Fibroblast of skin of left quadriceps (primary cell): ENCODE measurements at regions not wholly inside any gene's neighbourhood (a gene's known extent, or its start where the extent isn't known, plus 50 kb on each side); places are given as distances from the start of the nearest gene placed in this dataset.
"Not testable (repeated sequence)": the region's sequence is repeated elsewhere in the genome, so short reads cannot be mapped to it uniquely, and the experiment has no call there.

ENCODE experiments used
- DNase-seq, 2 experiments: peaks; one replicate each; pipeline ENCODE4 v3.0.0-alpha.2; 2013; ENCODE audit warnings: low read depth in 2 of 2

DNA sequence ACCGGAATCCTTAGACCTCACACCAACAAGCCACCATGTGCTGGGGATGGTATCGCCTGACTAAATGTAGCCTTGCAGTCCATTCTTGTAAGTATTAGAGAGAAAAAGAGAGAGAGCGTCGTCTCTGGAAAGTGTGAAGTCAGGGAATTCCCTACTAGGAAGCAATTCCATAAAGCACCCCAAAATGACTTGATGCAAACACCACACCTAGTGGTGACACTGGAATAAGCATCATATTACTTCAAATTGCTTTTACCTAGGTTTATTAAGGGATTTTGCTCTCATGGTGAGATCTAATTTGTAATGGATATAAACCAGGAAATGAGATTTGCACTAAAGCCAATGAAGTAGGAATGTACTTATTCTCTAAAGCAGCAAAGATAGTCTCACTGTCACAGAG lies 111.4 kb upstream of the METTL9 start:
- DNase-seq: not testable (repeated sequence)

DNA sequence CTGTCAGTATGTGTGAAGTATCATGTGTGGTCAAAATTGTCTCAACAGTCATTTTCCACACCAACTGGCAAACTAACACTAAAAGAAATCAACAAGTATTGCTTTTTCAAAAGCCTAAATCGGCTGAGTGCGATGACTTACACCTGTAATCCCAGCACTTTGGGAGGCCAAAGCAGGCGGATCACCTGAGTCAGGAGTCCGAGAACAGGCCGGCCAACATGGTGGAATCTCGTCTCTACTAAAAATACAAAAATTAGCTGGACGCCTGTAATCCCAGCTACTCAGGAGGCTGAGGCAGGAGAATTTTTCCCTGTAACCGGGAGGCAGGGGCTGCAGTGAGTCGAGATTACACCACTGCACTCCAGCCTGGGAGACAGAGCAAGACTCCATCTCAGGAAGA lies 100.3 kb upstream of the METTL9 start:
- not testable (repeated sequence) for DNase-seq

DNA sequence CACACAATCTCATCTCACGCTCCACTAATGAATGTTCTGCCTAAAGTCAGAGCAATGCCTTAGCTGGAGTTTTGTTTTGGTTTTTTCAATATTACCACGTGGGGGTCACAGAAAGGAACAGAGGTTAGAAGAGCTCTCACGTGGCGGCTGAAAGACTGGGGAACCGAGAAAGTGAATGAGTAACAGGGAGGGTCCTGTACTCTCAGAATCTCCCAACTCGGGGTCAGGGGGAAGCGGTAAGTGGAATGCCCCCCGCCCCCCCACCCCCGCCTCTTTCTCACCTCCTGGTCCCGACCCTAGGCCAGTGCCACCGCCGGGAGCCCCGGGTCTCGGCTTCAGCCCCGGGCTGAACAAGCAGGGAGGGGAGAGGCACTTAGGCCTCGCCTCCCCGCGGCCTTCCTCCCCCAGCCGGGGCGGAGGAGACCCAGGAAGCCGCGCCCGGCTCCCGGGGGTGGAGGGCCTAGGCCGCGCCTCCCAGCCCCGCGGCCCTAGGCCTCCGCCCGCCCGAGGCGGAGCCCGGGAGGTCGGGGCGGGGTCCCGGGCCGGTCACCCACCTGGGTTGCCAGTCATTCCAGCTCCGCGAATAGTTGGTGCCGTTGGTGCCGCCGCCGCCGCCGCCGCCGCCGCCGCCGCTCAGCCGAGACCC lies 98.0 kb upstream of the METTL9 start:
- not testable (repeated sequence) for DNase-seq

DNA sequence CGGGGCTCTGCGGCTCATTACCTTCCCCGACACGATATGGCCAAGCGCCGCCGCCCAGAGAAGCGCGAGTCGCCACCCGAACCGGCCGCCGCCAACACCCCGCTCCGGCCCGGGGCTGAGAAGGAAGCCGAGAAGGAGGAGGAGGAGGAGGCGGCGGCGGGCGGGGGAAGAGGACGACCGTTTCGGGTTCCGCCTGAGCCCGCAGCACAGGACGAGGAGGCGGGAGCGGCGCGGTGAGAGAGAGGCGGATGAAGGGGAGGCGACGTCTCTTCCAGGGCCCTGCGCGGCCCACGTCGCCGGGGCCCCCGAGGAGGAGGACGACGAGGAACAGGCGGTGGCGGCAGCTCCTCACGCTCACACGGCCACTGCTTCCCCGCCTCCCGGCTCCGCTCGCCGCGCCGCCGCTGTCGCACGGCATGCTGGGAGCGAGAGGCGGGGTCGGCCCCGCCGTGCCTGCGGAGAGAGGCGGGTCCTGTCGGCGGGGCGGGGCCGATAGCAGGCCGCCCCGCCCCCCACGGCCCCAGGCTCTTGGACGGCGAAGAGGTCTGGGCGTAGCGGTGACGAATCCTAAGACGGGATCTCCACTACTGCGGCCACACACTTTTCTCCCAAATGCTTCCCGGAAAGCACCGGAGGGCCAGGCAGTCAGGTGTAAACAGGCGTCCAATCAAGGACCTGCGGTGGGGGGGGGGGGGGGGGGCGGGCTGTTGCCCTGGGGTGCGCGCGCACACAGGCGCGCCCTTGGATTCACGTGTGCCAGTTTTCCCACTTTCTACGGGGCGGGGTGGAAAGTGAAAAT lies 97.3 kb upstream of the METTL9 start:
- DNase-seq: peak; percentile 62 to 68

DNA sequence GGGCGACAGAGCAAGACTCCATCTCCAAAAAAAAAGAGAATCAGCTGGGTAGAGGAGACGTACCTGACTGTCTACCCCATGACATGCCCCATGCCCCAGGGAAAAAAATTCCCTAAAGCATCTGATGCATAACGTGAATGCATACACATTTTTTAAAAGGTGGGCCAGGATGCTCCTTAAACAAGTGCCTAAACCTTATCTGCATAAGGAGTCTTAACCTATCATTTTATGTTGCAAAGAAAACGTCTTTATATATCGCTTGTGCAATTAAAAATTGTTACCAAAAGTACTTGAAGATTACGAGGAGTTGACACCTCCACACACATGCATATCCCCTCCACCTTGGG lies 95.8 kb upstream of the METTL9 start:
- not testable (repeated sequence) for DNase-seq

- DNase-seq: not testable (repeated sequence)
Observed at GRCh38 chr16:21503941-21504832, 95.2 kb upstream of the METTL9 start.

DNA sequence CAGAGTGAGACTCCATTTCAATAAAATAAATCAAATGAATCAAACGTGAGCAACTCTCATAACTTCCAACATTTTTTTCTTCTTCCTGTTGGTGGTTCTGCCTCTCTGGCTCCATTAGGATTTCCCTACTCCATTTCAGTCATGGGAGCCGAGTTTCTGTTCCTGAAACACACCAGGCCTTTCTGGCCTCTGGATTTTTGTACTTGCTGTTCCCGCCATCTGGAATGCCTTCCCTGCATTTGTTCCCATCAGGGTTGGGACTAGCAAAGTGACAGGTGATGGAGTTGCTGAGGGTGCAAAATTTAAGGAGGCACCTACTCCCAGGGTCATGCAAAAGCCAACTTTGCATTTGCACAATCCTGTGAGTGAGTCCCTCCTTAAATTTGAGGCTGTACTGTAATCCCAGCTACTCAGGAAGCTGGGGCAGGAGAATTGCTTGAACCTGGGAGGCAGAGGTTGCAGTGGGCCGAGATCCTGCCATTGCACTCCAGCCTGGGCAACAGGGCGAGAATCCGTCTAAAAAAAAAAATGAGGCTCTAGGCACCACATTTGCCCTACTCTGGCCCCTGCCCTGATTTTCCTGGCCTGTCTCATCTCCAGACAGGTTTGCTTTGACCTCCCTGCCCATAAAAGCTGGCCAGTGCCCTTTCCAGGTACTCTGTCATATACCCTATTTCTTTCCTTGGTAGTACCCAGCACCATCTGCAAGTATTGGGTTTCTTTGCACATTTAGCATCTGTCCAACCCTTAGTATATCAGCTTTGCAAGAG lies 93.4 kb upstream of the METTL9 start:
- DNase-seq: not testable (repeated sequence)

DNA sequence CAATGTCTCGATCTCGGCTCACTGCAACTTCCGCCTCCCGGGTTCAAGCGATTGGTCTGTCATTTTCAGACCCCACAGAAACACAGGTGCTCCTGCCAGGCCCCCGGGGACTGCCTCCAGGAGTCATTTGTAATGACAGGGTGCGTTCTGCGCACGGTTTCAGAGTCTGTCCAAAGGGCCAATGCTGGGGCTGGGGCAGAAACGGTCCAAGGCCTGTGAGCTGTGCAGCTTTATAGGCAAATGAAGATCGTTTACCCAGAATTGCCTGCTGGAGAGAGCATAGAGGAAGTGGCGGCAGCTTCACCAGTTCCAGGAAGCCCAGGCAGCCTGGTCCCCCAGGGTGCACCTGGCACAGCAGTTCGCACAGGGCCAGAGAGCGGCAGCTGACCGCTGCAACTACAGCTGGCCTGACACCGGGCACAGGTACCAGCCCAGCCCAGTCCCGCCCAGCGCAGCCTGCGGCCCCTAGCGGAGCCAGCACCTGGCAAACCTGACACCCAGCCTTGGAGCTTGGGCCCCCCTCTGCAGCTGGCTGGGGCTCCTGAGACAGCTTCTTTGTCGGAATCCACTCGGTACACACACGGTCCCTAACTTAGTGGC lies 92.4 kb upstream of the METTL9 start:
- not testable (repeated sequence) for DNase-seq

- not testable (repeated sequence) for DNase-seq
Observed at GRCh38 chr16:21507631-21508305, 91.6 kb upstream of the METTL9 start.

DNA sequence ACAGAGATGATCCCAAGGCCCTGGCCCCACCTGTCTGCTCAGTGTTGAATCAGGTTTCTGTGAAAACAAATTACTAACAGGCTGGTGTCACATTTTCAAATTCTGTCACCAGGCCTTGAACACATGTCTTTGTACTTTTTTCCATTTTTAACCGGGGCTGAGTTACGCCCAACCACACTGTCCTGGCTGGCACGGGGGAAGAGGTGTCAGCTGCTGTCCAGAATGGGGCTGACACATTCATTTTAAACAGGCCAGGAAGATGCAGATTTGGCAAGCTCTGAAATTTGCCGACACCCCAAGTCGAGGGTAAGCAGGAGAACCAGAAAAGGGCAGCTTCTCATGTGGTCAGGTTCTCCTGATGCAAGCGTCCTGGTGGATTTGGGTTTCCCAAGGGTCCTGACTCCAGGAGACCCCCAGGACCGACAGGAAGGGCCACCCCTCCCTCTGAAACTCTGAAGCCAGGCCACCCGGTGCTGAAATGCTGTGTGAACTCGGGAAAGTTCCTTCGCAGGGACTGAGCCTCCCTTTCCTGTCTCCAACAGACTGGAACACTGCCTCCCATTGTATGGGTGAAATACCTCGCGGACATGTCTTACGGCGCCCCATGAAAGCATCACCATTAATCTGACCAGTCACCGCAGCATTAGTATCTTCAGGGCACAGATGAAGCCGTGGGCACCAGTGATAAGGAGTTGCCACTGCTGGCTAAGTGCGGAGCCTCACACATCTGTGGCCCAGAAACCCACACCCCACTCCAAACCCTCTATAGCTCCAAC lies 90.5 kb upstream of the METTL9 start:
- DNase-seq: not testable (repeated sequence)

GRCh38 chr16:21509437-21510086 lies 89.8 kb upstream of the METTL9 start:
- DNase-seq: not testable (repeated sequence)

- not testable (repeated sequence) for DNase-seq
Observed at GRCh38 chr16:21510869-21511255, 88.5 kb upstream of the METTL9 start.

DNA sequence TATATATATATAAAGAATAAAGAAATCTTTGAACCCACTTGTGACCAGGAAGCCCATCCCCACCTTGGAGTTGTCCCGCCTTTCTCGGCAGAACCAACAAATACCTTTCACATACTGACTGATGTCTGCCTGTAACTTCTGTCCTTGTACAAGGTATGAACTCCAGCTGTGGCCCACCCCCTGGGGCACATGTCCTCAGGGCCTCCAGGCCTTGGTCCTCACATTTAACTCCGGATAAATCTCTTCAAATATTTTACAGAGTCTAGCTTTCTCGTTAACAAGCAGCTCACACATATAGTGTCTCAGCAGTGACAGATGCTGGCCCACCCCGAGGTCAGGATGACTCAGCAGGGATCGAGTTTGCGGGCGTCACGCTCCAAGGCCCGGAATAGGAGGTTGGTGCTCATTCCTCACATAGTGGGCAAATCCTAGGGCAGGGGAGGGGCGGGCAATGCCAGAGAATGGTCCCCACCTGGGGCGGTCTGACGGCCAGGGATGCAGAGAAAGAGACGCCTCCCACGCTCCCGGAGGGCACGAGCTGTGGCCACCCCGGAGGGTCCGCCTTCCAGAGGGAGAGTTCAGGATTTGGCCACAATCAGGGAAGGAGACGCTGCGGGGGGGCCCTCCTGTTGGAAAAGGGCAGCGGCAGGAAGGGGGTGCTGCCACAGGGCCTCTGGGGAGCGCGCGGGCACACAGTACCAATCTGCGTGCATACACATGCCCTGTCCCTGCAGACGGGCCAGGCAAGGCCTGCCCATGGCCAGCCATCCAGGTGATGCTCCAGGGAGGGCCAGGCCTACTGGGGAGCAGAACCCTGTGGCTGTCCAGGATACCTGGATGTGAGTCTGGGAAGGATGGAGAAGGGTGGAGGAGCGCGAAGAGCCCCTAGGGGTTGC lies 87.8 kb upstream of the METTL9 start:
- DNase-seq: not testable (repeated sequence)

GRCh38 chr16:21512280-21513192 lies 86.8 kb upstream of the METTL9 start:
- DNase-seq: not testable (repeated sequence)

DNA sequence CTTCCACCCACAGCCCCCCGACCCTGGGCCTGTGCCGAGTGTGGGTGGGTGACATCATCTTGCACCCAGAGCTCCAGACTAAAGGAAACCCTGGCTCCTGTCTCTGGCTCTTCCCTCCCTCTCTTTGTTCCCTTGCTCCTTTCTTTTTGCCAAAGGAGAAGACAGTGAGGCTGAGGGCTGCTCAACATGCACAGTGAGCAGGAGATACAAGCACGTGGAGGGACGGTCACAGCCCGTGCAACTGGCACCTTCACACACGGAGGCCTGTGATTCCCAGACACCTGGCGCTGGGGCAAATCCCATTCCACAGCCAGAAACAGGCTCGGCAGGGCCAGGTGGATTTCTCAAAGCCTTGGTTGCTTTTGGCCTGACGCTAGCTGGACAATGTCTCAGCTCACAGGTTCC lies 86.0 kb upstream of the METTL9 start:
- not testable (repeated sequence) for DNase-seq

GRCh38 chr16:21513812-21514473 lies 85.4 kb upstream of the METTL9 start:
- DNase-seq: peak in 1 of 2 experiments; percentile 20

DNA sequence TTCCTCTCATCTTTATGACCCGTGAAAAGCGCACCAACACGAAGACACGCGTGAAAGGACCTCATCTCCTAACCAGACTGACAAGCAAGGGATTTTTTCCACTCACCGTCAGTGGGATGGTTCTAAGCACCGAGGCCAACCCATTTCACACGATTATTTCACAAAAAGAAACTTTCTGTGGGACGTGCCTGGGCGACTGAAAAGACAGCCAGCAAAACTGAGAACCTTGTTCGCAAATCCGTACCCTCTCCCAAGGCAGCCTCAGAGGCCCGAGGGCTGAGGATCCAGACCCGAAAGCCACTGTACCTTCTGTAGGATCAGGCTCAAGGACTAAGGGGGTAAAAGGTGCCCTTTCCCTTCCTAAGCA lies 84.9 kb upstream of the METTL9 start:
- DNase-seq: not testable (repeated sequence)
